GM19043 (cell line): ENCODE measurements at regions not wholly inside any gene's neighbourhood (a gene's known extent, or its start where the extent isn't known, plus 50 kb on each side); places are given as distances from the start of the nearest gene placed in this dataset.

Experiments
- ATAC-seq: cut with Tn5 transposase; IDR thresholded peaks from one replicate; pipeline ENCODE4 v1.9.1; 2021; ENCODE audit warnings: low read depth; ENCODE audit not compliant: unreplicated experiment

- no peak for ATAC-seq
Observed at GRCh38 chr9:82531795-82532194, 531.1 kb downstream of the RASEF start.

- no peak for ATAC-seq
Observed at GRCh38 chr9:82532504-82533180, 530.3 kb downstream of the RASEF start.

GRCh38 chr9:82535432-82535998, 527.4 kb downstream of the RASEF start:
- ATAC-seq: no peak

- no peak for ATAC-seq
Observed at GRCh38 chr9:82538634-82539033, 524.3 kb downstream of the RASEF start.

DNA sequence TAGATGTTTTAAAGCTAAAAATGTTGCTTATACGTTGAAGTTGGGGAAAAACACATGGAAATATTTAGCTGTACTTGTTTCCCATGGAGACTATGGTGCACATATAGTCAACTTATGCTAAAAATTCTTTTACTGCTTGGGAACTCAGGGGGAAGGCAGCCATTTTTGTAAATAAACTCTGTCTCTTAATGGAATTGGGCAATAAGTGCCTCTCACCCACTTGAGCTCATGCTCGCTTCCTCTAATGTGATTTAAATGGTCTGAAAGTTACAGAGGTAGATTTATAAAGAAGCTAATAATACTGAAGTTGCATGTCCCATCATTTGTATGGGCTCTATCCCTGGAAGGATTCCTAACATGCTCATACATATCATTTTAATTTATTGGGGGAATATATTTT, 523.8 kb downstream of the RASEF start:
- no peak for ATAC-seq

DNA sequence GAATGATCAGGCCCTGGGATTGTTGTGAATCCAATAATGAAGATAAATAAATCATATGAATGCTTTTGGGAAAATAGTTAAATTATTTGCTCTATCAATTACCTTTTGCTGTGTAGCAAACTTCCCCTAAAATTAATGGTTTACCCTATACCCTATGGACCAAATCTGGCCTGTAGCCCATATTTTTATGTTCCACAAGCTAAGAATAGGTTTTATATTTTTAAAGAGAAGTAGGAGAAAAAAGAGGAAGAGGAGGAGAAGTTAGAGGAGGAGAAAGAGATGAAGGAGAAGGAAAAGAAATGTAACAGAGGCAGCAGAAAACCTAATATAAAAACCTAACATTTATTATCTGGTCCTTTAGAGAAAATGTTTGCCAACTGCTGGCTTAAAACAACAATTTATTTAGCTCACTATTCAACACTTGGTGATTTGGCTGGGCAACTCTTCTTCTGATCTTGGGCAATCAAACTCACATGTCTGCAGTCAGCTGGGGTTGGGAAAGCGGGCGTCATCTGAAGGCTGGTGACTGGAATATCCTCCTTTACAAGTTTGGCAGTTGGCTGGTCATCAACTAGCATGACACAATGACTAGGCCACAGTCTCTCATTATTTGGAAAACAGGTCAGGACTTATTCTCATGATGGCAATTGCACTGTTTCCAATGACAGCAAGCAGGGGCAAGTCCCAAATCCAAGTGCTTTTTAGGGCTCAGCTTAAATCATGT, 522.9 kb downstream of the RASEF start:
- ATAC-seq: no peak

GRCh38 chr9:82543726-82544125, 519.2 kb downstream of the RASEF start:
- ATAC-seq: no peak

DNA sequence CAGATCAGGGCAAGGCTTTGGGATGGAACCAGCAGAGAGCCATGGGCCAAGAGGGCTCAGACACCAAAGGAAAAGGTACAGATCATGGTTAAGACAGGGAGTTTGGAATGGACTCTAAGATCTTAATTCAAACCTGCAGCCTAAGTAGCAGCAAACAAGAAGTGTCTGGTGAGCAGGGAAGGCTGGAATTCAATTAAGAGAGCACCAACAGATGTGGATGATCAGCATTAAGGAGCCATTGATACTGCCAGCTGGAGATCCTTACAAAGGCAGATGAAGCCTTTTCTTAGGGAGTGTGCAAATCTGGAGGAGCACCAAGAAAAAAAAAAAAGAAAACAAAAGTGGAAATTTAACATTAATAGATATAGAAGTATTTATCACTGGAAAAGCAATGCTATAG, 516.8 kb downstream of the RASEF start:
- no peak for ATAC-seq

DNA sequence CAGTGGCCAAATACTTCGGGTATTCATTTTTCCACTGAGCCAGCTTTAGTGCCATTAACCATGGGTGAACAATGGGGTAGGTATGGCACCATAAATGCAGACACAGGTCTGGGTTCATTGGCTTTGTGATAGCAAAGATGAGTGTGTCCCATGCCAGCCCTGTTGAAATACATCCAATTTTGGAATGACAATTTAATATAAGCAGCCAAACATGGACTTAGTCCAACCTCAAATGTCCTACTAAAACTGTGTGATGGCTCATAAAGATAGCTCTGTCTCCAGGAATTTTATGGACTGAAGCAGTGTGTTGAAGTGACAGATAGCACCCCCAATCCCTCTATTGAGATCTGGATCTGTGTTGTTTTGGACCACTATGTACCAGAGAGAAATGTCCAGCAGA, 514.9 kb downstream of the RASEF start:
- ATAC-seq: no peak

GRCh38 chr9:82549174-82549821, 513.6 kb downstream of the RASEF start:
- ATAC-seq: no peak

- ATAC-seq: no peak
Observed at GRCh38 chr9:82552784-82553183, 510.2 kb downstream of the RASEF start.

DNA sequence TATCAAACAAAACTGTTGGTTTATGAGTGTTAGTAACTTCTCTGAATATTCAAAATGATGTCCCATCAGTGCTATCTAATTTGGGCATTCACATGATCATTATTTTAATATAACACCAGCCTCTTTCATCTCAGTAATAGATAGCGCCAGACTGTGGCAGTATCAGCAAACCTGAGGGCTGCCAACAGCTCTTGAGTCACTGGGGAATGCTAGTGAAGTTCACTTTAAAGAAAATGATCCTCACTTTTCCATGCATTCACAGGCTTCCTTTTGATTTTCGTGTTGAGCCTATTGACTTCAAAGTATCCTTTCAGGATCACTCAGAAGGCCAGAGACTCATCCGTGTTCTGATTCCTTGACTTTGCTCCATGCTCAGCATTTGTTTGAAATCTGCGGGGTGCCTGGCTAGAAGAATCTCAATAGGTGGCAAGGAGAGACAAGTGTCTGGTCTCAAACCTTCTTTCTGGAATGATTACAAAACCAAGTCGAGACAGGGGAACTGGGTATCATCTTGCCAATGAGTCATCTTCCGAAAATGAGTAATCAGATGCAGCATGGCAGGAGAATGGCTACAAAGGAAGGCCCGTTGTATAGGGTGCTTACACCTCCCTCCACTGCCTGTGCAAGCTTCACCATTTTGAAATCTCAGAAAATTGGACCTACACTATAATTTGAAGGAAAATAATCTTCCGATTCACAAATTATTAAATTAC, 509.1 kb downstream of the RASEF start:
- ATAC-seq: no peak

DNA sequence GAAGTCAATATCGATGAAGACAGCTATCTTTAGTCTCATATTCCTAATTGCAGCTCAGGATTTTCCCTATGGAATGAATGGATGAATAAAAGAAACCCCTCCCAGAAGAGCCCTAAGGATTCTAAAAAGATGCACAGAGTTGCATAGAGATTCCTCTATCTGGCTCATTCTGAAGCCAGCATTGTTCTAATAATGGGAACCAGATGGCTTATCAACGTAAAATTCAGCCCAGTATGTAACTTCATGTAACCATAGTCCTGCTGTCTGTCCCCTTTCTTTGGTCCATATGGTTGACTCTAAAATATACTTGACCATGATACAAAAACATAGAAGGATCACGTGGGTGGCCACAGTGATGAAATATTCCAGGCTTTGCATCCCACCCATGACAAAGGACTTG, 508.6 kb downstream of the RASEF start:
- no peak for ATAC-seq

GRCh38 chr9:82555031-82555430, 507.9 kb downstream of the RASEF start:
- no peak for ATAC-seq

DNA sequence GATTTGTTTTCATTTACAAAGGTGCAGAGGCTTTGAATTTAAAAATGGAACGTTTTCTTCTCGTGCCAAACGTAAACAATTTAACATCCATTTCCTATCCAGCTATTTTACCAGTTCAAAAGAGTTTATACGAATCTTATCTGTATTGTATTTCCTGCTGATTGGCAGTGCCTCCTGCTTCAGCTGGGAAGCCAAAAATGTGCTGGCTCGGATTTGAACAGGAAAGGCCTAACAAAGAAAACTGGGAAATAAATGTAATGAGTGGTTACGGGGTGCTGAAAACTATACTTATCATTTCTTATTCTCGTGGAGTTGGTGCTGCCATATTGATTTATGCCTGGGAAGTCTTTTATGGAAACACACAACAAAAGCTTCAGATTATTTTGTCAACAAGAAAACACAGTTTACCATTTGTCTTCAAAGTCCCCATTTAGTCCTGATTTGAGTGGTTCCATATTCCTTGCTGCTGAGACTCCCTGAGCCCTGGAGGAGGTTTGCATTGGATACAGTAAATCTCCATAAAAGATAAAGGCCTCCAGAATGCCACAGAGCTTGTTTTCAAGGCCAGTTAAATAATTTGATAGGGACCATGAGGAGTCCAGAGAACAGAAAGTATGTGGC, 507.4 kb downstream of the RASEF start:
- ATAC-seq: no peak

DNA sequence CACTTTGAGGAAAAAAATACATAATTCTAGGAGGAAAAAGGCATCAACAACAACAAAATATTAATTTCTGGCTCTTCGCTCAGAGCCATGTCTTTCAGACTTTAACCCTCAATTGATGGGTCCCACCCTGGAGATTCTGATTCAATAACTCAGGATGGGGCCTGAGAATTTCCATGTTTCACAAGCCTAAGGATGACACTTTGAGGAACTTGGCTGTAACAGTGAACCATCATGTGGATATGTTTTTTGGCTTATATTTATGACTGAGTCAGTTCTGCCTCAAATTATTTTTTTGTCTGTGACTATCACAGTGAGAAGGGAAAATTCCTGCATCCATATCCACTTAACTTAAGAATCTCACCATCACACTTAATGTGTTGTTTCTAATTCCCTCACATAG, 504.6 kb downstream of the RASEF start:
- no peak for ATAC-seq

DNA sequence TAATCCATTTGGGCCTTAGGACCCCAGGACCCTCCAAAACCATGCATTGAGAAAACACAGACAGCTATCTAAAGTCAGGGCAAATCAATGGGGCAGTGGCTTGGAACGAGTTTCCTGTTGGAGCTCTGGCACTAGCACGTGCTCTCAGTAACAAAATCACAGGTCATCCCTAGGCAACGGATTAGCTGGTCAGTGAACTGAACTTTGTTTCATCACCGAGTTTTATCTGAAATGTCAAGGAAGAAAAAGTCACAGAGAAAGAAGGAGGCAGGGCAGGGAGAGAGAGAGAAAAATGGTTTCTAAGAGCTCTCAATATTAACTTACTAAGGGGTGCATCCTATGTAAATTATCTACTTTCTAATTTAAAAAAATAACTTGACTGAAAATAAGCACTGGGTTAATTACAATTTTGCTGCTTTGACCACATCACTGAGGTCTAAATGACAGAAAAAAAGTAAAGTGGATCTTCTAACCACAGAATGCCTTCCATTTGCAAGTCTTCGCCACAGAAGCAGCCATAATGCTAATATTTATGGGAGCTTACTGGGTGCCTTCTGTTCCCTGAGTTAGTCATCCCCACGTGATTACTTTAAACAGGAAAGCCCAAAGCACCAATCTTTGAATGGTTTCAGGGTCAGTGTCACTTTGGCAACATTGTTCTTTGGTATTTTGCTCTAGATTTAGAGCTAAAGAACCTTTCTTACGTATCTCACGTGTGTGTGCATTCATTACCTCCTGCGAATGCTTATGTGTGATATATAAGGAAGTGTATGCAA, 503.9 kb downstream of the RASEF start:
- ATAC-seq: no peak

GRCh38 chr9:82560036-82560435, 502.9 kb downstream of the RASEF start:
- no peak for ATAC-seq

GRCh38 chr9:82560457-82560904, 502.5 kb downstream of the RASEF start:
- ATAC-seq: no peak

- ATAC-seq: no peak
Observed at GRCh38 chr9:82563094-82563493, 499.8 kb downstream of the RASEF start.
